IMR-90 (cell line): ENCODE measurements at regions not wholly inside any gene's neighbourhood (a gene's known extent, or its start where the extent isn't known, plus 50 kb on each side); places are given as distances from the start of the nearest gene placed in this dataset.

ENCODE experiments used
- BHLHE40 ChIP-seq: fragments of 150-350 bp; IDR thresholded peaks from 2 replicates; pipeline ENCODE4 v1.6.1; 2016; ENCODE audit warnings: mild to moderate bottlenecking, low read depth, low read length
- CEBPB ChIP-seq: IDR thresholded peaks from 2 replicates; pipeline ENCODE4 v1.6.1; 2012; ENCODE audit warnings: low read depth, low read length, improper control_type of control experiment
- FOS ChIP-seq: fragments of 150-350 bp; IDR thresholded peaks from 2 replicates; pipeline ENCODE4 v1.6.1; 2016; ENCODE audit warnings: low read depth, low read length
- MAFK ChIP-seq: IDR thresholded peaks from 2 replicates; pipeline ENCODE4 v1.6.1; 2012; ENCODE audit warnings: low read depth, low read length, improper control_type of control experiment
- MXI1 ChIP-seq: IDR thresholded peaks from 2 replicates; pipeline ENCODE4 v1.6.1; 2012; ENCODE audit warnings: low read depth, mild to moderate bottlenecking, low read length, moderate library complexity, borderline replicate concordance
- NFE2L2 ChIP-seq: fragments of 150-350 bp; IDR thresholded peaks from 2 replicates; pipeline ENCODE4 v1.6.1; 2016; ENCODE audit warnings: low read depth, mild to moderate bottlenecking, low read length
- POLR2A ChIP-seq: IDR thresholded peaks from 2 replicates; pipeline ENCODE4 v1.6.1; 2012; ENCODE audit warnings: mild to moderate bottlenecking, low read depth, low read length
- RAD21 ChIP-seq: IDR thresholded peaks from 2 replicates; pipeline ENCODE4 v1.6.1; 2012; ENCODE audit warnings: low read length, improper control_type of control experiment
- RCOR1 ChIP-seq: IDR thresholded peaks from 2 replicates; pipeline ENCODE4 v1.6.1; 2012; ENCODE audit warnings: mild to moderate bottlenecking, low read length, improper control_type of control experiment; ENCODE audit not compliant: insufficient replicate concordance
- TF ChIP-seq, protein P1 (sequence below): conservative IDR thresholded peaks from 2 replicates; pipeline ENCODE4 v1.5.1; 2012; ENCODE audit warnings: mild to moderate bottlenecking, low read depth, low read length, improper control_type of control experiment
- TF ChIP-seq, protein P2 (sequence below): fragments of 150-350 bp; IDR thresholded peaks from 2 replicates; pipeline ENCODE4 v1.6.1; 2016; ENCODE audit warnings: low read depth, mild to moderate bottlenecking, low read length, moderate library complexity, borderline replicate concordance
- TF ChIP-seq, protein P3 (sequence below): fragments of 150-350 bp; IDR thresholded peaks from 2 replicates; pipeline ENCODE4 v1.6.1; 2017; ENCODE audit warnings: mild to moderate bottlenecking, antibody characterized with exemption, low read length, low read depth

DNA sequence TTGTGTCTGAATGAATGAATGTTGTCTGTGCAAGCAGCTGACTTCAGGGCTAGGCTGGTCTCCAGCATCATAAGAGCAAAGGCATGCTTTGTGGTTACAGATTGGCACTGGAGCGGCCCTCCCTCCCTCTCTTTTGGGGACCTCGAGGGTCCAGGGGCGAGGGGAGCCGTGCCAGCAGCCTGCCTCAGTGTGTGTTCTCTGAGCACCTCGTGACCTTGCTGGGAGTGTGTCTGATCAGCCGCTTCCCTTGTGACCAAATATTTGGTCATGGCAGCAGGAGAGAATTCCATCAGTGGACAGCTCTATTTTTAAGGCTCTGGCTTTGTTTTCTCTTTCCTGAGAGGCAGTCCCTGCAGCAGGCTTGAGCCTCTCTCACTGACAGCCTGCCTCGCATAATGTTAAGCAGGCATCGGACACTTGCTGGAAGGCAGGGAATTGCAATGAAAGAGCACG, 329.7 kb downstream of the UQCRFS1 start:
- TF ChIP-seq, protein P1, sequence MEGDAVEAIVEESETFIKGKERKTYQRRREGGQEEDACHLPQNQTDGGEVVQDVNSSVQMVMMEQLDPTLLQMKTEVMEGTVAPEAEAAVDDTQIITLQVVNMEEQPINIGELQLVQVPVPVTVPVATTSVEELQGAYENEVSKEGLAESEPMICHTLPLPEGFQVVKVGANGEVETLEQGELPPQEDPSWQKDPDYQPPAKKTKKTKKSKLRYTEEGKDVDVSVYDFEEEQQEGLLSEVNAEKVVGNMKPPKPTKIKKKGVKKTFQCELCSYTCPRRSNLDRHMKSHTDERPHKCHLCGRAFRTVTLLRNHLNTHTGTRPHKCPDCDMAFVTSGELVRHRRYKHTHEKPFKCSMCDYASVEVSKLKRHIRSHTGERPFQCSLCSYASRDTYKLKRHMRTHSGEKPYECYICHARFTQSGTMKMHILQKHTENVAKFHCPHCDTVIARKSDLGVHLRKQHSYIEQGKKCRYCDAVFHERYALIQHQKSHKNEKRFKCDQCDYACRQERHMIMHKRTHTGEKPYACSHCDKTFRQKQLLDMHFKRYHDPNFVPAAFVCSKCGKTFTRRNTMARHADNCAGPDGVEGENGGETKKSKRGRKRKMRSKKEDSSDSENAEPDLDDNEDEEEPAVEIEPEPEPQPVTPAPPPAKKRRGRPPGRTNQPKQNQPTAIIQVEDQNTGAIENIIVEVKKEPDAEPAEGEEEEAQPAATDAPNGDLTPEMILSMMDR, result no peak
- no peak for TF ChIP-seq MXI1
- TF ChIP-seq RAD21, result no peak
- no peak for TF ChIP-seq POLR2A
- TF ChIP-seq, protein P2, sequence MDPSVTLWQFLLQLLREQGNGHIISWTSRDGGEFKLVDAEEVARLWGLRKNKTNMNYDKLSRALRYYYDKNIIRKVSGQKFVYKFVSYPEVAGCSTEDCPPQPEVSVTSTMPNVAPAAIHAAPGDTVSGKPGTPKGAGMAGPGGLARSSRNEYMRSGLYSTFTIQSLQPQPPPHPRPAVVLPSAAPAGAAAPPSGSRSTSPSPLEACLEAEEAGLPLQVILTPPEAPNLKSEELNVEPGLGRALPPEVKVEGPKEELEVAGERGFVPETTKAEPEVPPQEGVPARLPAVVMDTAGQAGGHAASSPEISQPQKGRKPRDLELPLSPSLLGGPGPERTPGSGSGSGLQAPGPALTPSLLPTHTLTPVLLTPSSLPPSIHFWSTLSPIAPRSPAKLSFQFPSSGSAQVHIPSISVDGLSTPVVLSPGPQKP, result no peak
- no peak for TF ChIP-seq RCOR1
- no peak for TF ChIP-seq BHLHE40
- TF ChIP-seq CEBPB, result no peak
- TF ChIP-seq MAFK, result no peak
- TF ChIP-seq, protein P3, sequence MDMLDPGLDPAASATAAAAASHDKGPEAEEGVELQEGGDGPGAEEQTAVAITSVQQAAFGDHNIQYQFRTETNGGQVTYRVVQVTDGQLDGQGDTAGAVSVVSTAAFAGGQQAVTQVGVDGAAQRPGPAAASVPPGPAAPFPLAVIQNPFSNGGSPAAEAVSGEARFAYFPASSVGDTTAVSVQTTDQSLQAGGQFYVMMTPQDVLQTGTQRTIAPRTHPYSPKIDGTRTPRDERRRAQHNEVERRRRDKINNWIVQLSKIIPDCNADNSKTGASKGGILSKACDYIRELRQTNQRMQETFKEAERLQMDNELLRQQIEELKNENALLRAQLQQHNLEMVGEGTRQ, result no peak
- no peak for TF ChIP-seq FOS
- no peak for TF ChIP-seq NFE2L2
